IMR-90 (cell line): ENCODE measurements at regions not wholly inside any gene's neighbourhood (a gene's known extent, or its start where the extent isn't known, plus 50 kb on each side); places are given as distances from the start of the nearest gene placed in this dataset.

Experiments used
- BHLHE40 ChIP-seq: fragments of 150-350 bp; IDR thresholded peaks from 2 replicates; pipeline ENCODE4 v1.6.1; 2016; ENCODE audit warnings: mild to moderate bottlenecking, low read depth, low read length
- CEBPB ChIP-seq: IDR thresholded peaks from 2 replicates; pipeline ENCODE4 v1.6.1; 2012; ENCODE audit warnings: low read depth, low read length, improper control_type of control experiment
- FOS ChIP-seq: fragments of 150-350 bp; IDR thresholded peaks from 2 replicates; pipeline ENCODE4 v1.6.1; 2016; ENCODE audit warnings: low read depth, low read length
- NFE2L2 ChIP-seq: fragments of 150-350 bp; IDR thresholded peaks from 2 replicates; pipeline ENCODE4 v1.6.1; 2016; ENCODE audit warnings: low read depth, mild to moderate bottlenecking, low read length
- POLR2A ChIP-seq: IDR thresholded peaks from 2 replicates; pipeline ENCODE4 v1.6.1; 2012; ENCODE audit warnings: mild to moderate bottlenecking, low read depth, low read length
- RFX5 ChIP-seq: IDR thresholded peaks from 2 replicates; pipeline ENCODE4 v1.8.0; 2012; ENCODE audit warnings: low read depth, mild to moderate bottlenecking, low read length, moderate library complexity
- TF ChIP-seq, protein P1 (sequence below): conservative IDR thresholded peaks from 2 replicates; pipeline ENCODE4 v1.5.1; 2012; ENCODE audit warnings: mild to moderate bottlenecking, low read depth, low read length, improper control_type of control experiment
- TF ChIP-seq, protein P2 (sequence below): fragments of 150-350 bp; IDR thresholded peaks from 2 replicates; pipeline ENCODE4 v1.6.1; 2017; ENCODE audit warnings: mild to moderate bottlenecking, antibody characterized with exemption, low read length, low read depth

DNA sequence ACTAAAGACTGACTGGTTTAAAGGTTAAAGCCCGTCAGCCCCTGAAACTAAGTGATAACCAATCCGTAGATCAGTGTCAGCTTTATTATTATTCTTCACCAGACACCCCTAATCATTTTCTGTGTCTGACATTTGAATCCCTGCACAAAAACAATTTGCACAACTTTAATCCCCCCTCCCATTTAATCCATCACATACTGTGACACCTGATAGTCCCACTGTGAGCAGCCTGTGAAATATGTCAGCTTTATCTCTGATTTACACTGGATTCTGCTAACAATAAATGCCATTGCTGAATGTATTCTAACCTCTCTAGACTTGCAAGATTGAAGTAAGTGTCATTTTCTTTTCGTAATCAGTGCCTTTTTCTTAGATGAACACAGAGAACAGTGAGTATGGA, 2089.0 kb upstream of the RAG2 start:
- TF ChIP-seq FOS (no peak), NFE2L2 (no peak), POLR2A (no peak), CEBPB (no peak), BHLHE40 (no peak), RFX5 (no peak)
- TF ChIP-seq, protein P1, sequence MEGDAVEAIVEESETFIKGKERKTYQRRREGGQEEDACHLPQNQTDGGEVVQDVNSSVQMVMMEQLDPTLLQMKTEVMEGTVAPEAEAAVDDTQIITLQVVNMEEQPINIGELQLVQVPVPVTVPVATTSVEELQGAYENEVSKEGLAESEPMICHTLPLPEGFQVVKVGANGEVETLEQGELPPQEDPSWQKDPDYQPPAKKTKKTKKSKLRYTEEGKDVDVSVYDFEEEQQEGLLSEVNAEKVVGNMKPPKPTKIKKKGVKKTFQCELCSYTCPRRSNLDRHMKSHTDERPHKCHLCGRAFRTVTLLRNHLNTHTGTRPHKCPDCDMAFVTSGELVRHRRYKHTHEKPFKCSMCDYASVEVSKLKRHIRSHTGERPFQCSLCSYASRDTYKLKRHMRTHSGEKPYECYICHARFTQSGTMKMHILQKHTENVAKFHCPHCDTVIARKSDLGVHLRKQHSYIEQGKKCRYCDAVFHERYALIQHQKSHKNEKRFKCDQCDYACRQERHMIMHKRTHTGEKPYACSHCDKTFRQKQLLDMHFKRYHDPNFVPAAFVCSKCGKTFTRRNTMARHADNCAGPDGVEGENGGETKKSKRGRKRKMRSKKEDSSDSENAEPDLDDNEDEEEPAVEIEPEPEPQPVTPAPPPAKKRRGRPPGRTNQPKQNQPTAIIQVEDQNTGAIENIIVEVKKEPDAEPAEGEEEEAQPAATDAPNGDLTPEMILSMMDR, result no peak
- TF ChIP-seq, protein P2, sequence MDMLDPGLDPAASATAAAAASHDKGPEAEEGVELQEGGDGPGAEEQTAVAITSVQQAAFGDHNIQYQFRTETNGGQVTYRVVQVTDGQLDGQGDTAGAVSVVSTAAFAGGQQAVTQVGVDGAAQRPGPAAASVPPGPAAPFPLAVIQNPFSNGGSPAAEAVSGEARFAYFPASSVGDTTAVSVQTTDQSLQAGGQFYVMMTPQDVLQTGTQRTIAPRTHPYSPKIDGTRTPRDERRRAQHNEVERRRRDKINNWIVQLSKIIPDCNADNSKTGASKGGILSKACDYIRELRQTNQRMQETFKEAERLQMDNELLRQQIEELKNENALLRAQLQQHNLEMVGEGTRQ, result no peak
